Upper lobe of right lung (tissue), 1 donor: ENCODE measurements at regions not wholly inside any gene's neighbourhood (a gene's known extent, or its start where the extent isn't known, plus 50 kb on each side); places are given as distances from the start of the nearest gene placed in this dataset.
A peak's percentile ranks its signal among the peaks of the same experiment; 100 is the strongest.

Experiments used
- ATAC-seq: fragments of 200-7000 bp; cut with Tn5 transposase; one replicate; pipeline ENCODE4 v1.9.1; 2020; ENCODE audit warnings: mild to moderate bottlenecking, moderate library complexity
- DNase-seq: peaks from one replicate; pipeline ENCODE4 v3.0.0-alpha.2; 2020
- H3K27ac ChIP-seq: fragments of 200-600 bp; one replicate; pipeline ENCODE4 v1.8.0; 2022
- H3K27me3 ChIP-seq: fragments of 200-600 bp; one replicate; pipeline ENCODE4 v1.8.0; 2022; ENCODE audit warnings: mild to moderate bottlenecking
- H3K36me3 ChIP-seq: fragments of 200-600 bp; one replicate; pipeline ENCODE4 v1.8.0; 2022
- H3K4me1 ChIP-seq: fragments of 200-600 bp; one replicate; pipeline ENCODE4 v1.8.0; 2022
- H3K4me3 ChIP-seq: fragments of 200-600 bp; one replicate; pipeline ENCODE4 v1.8.0; 2022; ENCODE audit warnings: mild to moderate bottlenecking
- H3K9me3 ChIP-seq: fragments of 200-600 bp; one replicate; pipeline ENCODE4 v1.8.0; 2022
- intact Hi-C: fragments of 100-400 bp; cut with DNase I; formaldehyde crosslinking; loops from one replicate; pipeline ENCODE4 v1.11.0; 2022
- TF ChIP-seq, protein P1 (sequence below): fragments of 200-600 bp; IDR thresholded peaks from one replicate; pipeline ENCODE4 v1.8.0; 2022; ENCODE audit warnings: antibody characterized with exemption
- donor health status: DM: no; HTN: yes; CAD: no; lungs with severe emphysema.

DNA sequence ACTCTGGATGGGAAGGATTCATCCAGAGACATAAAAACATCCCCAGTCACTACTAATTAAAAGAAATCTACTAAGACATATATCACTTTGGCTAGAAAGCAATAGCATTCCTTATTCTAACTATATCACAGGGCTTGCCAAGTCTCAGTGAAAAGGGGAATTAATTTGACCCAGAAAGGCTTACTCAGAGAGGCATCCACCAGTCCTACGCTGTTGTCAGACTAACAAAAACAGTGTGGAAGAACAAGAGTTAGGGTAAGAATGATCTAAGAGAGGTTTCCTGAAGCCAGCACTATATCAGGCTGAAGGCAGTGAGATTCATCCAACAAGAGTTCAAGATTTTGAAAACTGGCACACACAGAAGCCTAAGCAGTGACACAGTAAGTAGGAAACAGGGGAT, 126.1 kb downstream of the GDAP2 start:
- H3K27ac ChIP-seq: no peak overlapping the region
- no peak for ATAC-seq
- intact Hi-C loops: no loop called here
- no peaks in the 10 kb centered on the region for H3K4me1 ChIP-seq
- H3K27me3 ChIP-seq: no peaks in the 10 kb centered on the region
- no peak overlapping the region for H3K4me3 ChIP-seq
- no peak for DNase-seq
- TF ChIP-seq, protein P1, sequence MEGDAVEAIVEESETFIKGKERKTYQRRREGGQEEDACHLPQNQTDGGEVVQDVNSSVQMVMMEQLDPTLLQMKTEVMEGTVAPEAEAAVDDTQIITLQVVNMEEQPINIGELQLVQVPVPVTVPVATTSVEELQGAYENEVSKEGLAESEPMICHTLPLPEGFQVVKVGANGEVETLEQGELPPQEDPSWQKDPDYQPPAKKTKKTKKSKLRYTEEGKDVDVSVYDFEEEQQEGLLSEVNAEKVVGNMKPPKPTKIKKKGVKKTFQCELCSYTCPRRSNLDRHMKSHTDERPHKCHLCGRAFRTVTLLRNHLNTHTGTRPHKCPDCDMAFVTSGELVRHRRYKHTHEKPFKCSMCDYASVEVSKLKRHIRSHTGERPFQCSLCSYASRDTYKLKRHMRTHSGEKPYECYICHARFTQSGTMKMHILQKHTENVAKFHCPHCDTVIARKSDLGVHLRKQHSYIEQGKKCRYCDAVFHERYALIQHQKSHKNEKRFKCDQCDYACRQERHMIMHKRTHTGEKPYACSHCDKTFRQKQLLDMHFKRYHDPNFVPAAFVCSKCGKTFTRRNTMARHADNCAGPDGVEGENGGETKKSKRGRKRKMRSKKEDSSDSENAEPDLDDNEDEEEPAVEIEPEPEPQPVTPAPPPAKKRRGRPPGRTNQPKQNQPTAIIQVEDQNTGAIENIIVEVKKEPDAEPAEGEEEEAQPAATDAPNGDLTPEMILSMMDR: no peak
- no peaks in the 10 kb centered on the region for H3K36me3 ChIP-seq
- no peaks in the 10 kb centered on the region for H3K9me3 ChIP-seq

DNA sequence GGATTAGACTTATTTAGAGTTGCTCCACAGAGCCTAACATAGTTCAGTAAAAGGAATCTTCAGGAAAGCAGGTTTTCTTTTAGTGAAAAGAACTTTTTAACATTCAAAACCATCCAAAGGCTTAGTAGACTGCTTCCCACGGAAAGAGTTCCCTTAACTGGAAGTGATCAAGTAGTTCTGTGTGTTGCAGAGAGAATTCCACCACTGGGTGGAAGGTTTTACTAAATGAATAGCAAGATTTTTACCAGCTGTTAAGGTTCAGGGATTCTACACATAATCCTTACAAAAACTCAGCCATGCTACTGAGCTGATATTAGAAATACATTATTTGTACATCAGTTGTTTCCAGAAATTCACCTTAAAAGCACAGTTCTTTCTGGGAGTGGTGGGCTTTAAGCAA, 119.7 kb downstream of the GDAP2 start:
- ATAC-seq: no peak
- TF ChIP-seq, protein P1: no peak
- no peaks in the 10 kb centered on the region for H3K36me3 ChIP-seq
- no peaks in the 10 kb centered on the region for H3K4me1 ChIP-seq
- intact Hi-C loops: no loop called here
- H3K27me3 ChIP-seq: no peaks in the 10 kb centered on the region
- no peak for DNase-seq
- no peak overlapping the region for H3K4me3 ChIP-seq
- no peaks in the 10 kb centered on the region for H3K9me3 ChIP-seq
- no peak overlapping the region for H3K27ac ChIP-seq

DNA sequence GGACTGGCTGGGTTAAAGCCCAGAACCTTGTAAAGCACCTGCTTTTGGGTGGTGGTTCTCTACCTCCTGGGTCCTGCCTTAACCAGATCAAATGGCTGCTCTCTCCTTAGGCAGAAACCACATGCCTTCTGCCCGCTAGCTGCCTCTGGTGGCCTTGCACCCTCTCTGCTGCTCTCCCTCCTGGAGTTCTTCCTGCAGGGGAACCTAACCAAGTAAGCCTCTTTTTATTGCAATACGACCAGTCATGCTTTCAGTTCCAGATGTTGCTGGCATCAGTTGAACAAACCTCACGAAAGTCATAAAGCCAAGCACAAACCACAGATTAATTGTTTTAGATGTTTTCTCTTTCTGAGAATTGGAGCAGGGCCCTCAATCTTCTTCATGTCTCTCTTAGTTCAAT, 118.9 kb downstream of the GDAP2 start:
- intact Hi-C loops: no loop called here
- TF ChIP-seq, protein P1: no peak
- Histone ChIP-seq H3K4me1 (no peaks in the 10 kb centered on the region), H3K27ac (no peak overlapping the region), H3K9me3 (no peaks in the 10 kb centered on the region), H3K27me3 (no peaks in the 10 kb centered on the region), H3K36me3 (no peaks in the 10 kb centered on the region), H3K4me3 (no peak overlapping the region)
- DNase-seq (no peak), ATAC-seq (no peak)

DNA sequence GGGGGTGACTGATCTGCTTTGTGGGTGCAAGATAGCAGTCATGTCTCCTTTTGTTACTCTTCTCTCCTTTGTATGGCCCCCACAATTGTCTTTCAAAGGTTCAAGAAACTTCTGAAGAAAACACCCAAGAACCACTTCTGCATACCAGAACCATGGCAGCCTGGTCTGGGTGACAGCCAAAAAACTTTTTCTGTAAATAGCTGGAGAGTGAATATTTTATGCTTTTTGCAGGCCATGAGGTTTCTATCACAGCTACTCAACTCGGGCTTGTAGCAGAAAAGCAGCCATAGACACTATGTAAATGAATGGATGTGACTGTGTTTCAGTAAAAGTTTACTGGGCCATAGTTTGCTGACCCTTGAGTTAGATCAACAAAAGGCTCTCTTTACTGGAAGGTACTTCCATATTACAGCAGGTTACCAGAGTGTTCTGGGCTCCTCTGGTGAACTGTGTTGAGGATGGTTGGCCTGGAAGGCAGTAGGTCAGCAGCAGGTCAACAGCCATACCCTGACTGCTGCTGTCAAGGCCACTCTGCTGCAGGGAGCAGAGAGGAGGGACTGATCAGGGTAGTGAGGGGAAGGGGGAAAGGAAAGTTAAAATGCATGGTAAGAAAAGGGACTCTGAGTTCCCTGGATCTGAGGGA, 116.4 kb downstream of the GDAP2 start:
- Histone ChIP-seq H3K4me1 (no peaks in the 10 kb centered on the region), H3K9me3 (no peaks in the 10 kb centered on the region), H3K27me3 (no peaks in the 10 kb centered on the region), H3K27ac (no peak overlapping the region), H3K36me3 (no peaks in the 10 kb centered on the region), H3K4me3 (no peak overlapping the region)
- peak; percentile 33 for ATAC-seq
- DNase-seq: no peak
- intact Hi-C loops: no loop called here
- TF ChIP-seq, protein P1: no peak
